Neural cell (in vitro differentiated cells): ENCODE measurements at regions not wholly inside any gene's neighbourhood (a gene's known extent, or its start where the extent isn't known, plus 50 kb on each side); places are given as distances from the start of the nearest gene placed in this dataset.

Source experiments
- POLR2AphosphoS5 ChIP-seq: IDR thresholded peaks from 2 replicates; pipeline ENCODE4 v1.6.1; 2012
- TF ChIP-seq, protein P1 (sequence below): fragments of 450-650 bp; IDR thresholded peaks from 2 replicates; pipeline ENCODE4 v1.5.1; 2014; ENCODE audit warnings: antibody characterized with exemption, mild to moderate bottlenecking, moderate library complexity; ENCODE audit not compliant: poor library complexity, severe bottlenecking

DNA sequence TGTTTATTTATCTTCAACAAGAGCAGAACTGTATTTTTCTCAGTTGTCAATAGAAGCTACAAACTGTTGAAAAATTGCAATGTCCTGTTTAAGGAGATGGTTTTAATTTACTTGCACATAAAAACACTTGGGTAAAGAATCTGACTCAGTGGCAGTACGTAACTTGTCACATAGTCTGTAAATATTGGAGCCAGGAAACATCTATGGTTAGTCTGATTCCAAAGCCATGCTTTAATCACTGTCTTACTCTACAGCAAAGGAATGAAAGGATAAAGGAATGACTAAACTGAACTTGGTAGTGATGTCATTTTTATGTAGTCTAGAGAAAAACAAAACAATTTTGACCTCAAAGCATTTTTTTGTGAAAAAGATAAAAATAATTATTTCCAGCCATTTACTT lies 537.2 kb downstream of the STIM2 start:
- TF ChIP-seq, protein P1, sequence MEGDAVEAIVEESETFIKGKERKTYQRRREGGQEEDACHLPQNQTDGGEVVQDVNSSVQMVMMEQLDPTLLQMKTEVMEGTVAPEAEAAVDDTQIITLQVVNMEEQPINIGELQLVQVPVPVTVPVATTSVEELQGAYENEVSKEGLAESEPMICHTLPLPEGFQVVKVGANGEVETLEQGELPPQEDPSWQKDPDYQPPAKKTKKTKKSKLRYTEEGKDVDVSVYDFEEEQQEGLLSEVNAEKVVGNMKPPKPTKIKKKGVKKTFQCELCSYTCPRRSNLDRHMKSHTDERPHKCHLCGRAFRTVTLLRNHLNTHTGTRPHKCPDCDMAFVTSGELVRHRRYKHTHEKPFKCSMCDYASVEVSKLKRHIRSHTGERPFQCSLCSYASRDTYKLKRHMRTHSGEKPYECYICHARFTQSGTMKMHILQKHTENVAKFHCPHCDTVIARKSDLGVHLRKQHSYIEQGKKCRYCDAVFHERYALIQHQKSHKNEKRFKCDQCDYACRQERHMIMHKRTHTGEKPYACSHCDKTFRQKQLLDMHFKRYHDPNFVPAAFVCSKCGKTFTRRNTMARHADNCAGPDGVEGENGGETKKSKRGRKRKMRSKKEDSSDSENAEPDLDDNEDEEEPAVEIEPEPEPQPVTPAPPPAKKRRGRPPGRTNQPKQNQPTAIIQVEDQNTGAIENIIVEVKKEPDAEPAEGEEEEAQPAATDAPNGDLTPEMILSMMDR = no peak
- TF ChIP-seq POLR2AphosphoS5 = no peak
